ENCODE measurements at regions not wholly inside any gene's neighbourhood (a gene's known extent, or its start where the extent isn't known, plus 50 kb on each side); places are given as distances from the start of the nearest gene placed in this dataset.

DNA sequence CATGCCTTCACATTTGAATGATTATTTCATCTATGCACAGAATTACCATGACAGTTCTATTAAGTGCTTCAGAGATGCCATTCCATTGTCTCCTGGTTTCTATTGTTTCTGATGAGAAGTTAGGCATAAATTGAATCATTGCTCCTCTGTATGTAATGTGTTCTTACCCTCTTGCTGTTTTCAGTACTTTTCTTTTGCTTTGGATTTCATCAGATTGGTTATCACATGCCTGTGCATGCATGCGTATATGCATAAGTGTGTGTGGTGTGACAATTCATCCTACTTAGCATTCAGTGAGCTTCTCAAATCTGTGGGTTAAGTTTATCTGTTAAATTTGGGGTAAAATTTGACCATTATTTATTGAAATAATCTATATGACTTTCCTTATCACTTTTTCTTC is 263.3 kb upstream of the RND3 start:
- no peaks in the 10 kb centered on the region for H3K4me1 ChIP-seq (ENCODE audit: insufficient read depth, low read length)
- Mint-ChIP-seq H3K27me3 (no peaks in the 10 kb centered on the region), H3K36me3 (ENCODE audit: low read depth) (no peaks in the 10 kb centered on the region), H3K4me3 (no peak overlapping the region), H3K27ac (no peak overlapping the region), H3K9me3 (no peaks in the 10 kb centered on the region), H3K4me1 (ENCODE audit: low read depth) (no peaks in the 10 kb centered on the region)
- ChIA-PET CTCF (no interaction called here), POLR2A (no interaction called here)
- no peak for DNase-seq
- TF ChIP-seq, protein P1, sequence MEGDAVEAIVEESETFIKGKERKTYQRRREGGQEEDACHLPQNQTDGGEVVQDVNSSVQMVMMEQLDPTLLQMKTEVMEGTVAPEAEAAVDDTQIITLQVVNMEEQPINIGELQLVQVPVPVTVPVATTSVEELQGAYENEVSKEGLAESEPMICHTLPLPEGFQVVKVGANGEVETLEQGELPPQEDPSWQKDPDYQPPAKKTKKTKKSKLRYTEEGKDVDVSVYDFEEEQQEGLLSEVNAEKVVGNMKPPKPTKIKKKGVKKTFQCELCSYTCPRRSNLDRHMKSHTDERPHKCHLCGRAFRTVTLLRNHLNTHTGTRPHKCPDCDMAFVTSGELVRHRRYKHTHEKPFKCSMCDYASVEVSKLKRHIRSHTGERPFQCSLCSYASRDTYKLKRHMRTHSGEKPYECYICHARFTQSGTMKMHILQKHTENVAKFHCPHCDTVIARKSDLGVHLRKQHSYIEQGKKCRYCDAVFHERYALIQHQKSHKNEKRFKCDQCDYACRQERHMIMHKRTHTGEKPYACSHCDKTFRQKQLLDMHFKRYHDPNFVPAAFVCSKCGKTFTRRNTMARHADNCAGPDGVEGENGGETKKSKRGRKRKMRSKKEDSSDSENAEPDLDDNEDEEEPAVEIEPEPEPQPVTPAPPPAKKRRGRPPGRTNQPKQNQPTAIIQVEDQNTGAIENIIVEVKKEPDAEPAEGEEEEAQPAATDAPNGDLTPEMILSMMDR (IDR thresholded peaks at IDR 0.05): no peak
- H3K9me3 ChIP-seq (ENCODE audit: control insufficient read depth in 1 of 2, insufficient read depth in 1 of 2, low read length in 2 of 2): no peaks in the 10 kb centered on the region
- intact Hi-C loops (cut with DNase I, micrococcal nuclease): no loop called here
- H3K36me3 ChIP-seq (ENCODE audit: insufficient read depth, low read length): no peaks in the 10 kb centered on the region
- H3K4me3 ChIP-seq (ENCODE audit: low read length): no peak overlapping the region
- H3K27me3 ChIP-seq (ENCODE audit: control insufficient read depth in 1 of 2, insufficient read depth in 2 of 2, low read length in 2 of 2): no peaks in the 10 kb centered on the region
- no peak for ATAC-seq (ENCODE audit: poor library complexity)
- no peak overlapping the region for H3K27ac ChIP-seq (ENCODE audit: low read depth in 1 of 2, low read length in 2 of 2)

DNA sequence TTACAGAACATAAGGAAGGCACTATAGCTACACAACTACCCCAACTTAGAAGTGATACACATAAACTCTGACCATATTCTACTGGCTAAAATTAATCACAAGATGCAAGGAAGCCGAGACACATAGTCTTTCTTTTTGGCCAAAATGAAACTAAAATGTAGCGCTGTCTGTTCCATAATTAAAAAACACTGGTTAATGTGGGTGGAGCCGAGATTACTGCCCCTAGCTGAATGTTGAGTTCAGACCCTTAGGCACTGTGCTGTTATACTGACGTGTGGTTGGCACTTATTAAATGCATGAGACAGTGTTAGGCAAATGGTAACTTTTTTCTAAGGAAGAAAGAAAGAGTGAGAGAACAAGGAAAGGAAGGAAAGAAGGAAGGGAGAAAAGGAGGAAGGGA is 254.6 kb upstream of the RND3 start:
- Mint-ChIP-seq H3K27me3 (no peaks in the 10 kb centered on the region), H3K9me3 (no peaks in the 10 kb centered on the region), H3K27ac (no peak overlapping the region), H3K4me3 (no peak overlapping the region), H3K36me3 (ENCODE audit: low read depth) (no peaks in the 10 kb centered on the region), H3K4me1 (ENCODE audit: low read depth) (no peaks in the 10 kb centered on the region)
- Histone ChIP-seq H3K4me1 (ENCODE audit: insufficient read depth, low read length) (no peaks in the 10 kb centered on the region), H3K36me3 (ENCODE audit: insufficient read depth, low read length) (no peaks in the 10 kb centered on the region), H3K4me3 (ENCODE audit: low read length) (no peak overlapping the region), H3K27ac (ENCODE audit: low read depth in 1 of 2, low read length in 2 of 2) (no peak overlapping the region), H3K27me3 (ENCODE audit: control insufficient read depth in 1 of 2, insufficient read depth in 2 of 2, low read length in 2 of 2) (no peaks in the 10 kb centered on the region), H3K9me3 (ENCODE audit: control insufficient read depth in 1 of 2, insufficient read depth in 1 of 2, low read length in 2 of 2) (no peaks in the 10 kb centered on the region)
- CTCF ChIA-PET: no interaction called here
- TF ChIP-seq, protein P1 (IDR thresholded peaks at IDR 0.05): no peak
- intact Hi-C loops (cut with DNase I, micrococcal nuclease): no loop called here
- POLR2A ChIA-PET: no interaction called here
- DNase-seq (no peak), ATAC-seq (ENCODE audit: poor library complexity) (no peak)

DNA sequence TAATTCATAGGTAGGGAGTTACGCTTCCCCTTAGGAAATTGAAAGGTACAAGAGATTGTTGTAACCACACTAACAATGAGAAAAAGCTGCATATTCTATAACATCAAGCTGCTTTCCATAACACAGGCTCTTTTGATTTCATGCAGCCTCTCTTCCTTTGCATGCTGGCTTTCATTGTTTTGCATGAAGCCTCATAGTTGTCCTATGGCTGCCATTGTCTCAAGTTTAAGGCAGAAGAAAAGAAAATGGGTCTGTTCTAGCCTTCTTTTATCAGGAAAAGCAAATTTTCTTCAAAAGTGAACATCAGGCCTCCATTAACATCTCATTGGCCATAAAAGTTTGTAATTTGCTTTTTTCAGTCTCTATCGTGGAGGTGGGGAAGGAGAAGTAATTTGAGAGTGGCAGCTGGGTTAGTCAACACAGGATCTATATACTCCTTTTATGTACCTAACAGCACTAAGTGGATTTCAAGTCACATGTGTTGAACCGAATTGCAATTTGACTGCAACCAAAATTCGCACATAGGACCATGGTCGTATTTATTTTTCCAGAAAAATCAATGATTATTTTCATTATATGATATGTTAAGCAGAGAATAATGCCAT is 248.5 kb upstream of the RND3 start:
- ATAC-seq (ENCODE audit: poor library complexity) (no peak), DNase-seq (no peak)
- no peaks in the 10 kb centered on the region for H3K27me3 Mint-ChIP-seq
- H3K36me3 ChIP-seq (ENCODE audit: insufficient read depth, low read length): no peaks in the 10 kb centered on the region
- intact Hi-C loops (cut with DNase I, micrococcal nuclease): no loop called here
- H3K27me3 ChIP-seq (ENCODE audit: control insufficient read depth in 1 of 2, insufficient read depth in 2 of 2, low read length in 2 of 2): no peaks in the 10 kb centered on the region
- H3K9me3 ChIP-seq (ENCODE audit: control insufficient read depth in 1 of 2, insufficient read depth in 1 of 2, low read length in 2 of 2): no peaks in the 10 kb centered on the region
- no peaks in the 10 kb centered on the region for H3K36me3 Mint-ChIP-seq (ENCODE audit: low read depth)
- no peak overlapping the region for H3K27ac Mint-ChIP-seq
- H3K9me3 Mint-ChIP-seq: no peaks in the 10 kb centered on the region
- H3K4me3 Mint-ChIP-seq: no peak overlapping the region
- TF ChIP-seq, protein P1 (IDR thresholded peaks at IDR 0.05): no peak
- H3K27ac ChIP-seq (ENCODE audit: low read depth in 1 of 2, low read length in 2 of 2): no peak overlapping the region
- POLR2A ChIA-PET: no interaction called here
- H3K4me1 ChIP-seq (ENCODE audit: insufficient read depth, low read length): no peaks in the 10 kb centered on the region
- CTCF ChIA-PET: no interaction called here
- no peak overlapping the region for H3K4me3 ChIP-seq (ENCODE audit: low read length)
- H3K4me1 Mint-ChIP-seq (ENCODE audit: low read depth): no peaks in the 10 kb centered on the region

Data from CD4-positive, alpha-beta T cell (primary cell).